AG04450 (cell line): ENCODE measurements at regions not wholly inside any gene's neighbourhood (a gene's known extent, or its start where the extent isn't known, plus 50 kb on each side); places are given as distances from the start of the nearest gene placed in this dataset. TPM values are rescaled to one million over a fixed set of nuclear protein-coding genes. Genes with fewer than 3 reads are reported as not detected.
"Not testable (repeated sequence)": the region's sequence is repeated elsewhere in the genome, so short reads cannot be mapped to it uniquely, and the experiment has no call there.

ENCODE experiments used
- CTCF ChIA-PET: fragments of 300-600, 350-600 bp; formaldehyde crosslinking; extraction: SDS; loops from one replicate; lab custom pipeline; 2022; ENCODE audit warnings: antibody characterized with exemption, inconsistent platforms; lab: Charles Lee
- POLR2A ChIA-PET: fragments of 350-600 bp; formaldehyde crosslinking; extraction: SDS; loops from one replicate; lab custom pipeline; 2021; ENCODE audit warnings: antibody characterized with exemption, inconsistent platforms; lab: Yijun Ruan, JAX
- DNase-seq: peaks from one replicate; pipeline ENCODE4 v3.0.0-alpha.2; 2011; ENCODE audit warnings: low read depth, low spot score
- H3K27ac ChIP-seq: one replicate; pipeline ENCODE4 v1.5.1; 2012; ENCODE audit warnings: low read depth, low read length, control low read depth
- H3K27me3 ChIP-seq: one replicate; pipeline ENCODE4 v1.6.0; 2012; ENCODE audit warnings: low read length; ENCODE audit not compliant: control insufficient read depth, insufficient read depth
- H3K4me3 ChIP-seq: 2 replicates; pipeline ENCODE4 v1.5.1; 2011; ENCODE audit warnings: mild to moderate bottlenecking, low read depth, low read length, control low read depth
- H3K9me3 ChIP-seq: 2 replicates; pipeline ENCODE4 v1.5.1; 2012; ENCODE audit warnings: low read length; ENCODE audit not compliant: control insufficient read depth, insufficient read depth
- CTCF ChIP-seq: IDR thresholded peaks from 2 replicates; pipeline ENCODE4 v1.5.1; 2011; ENCODE audit warnings: low read depth, low read length, control low read depth, inconsistent platforms
- small RNA-seq: library from RNA; depleted of rRNA; stranded (forward); fragments of <200 nt; gene quantifications from one replicate; pipeline ENCODE3, GENCODE V24; 2012; ENCODE audit warnings: low read depth; ENCODE audit not compliant: insufficient read length

- Histone ChIP-seq H3K27ac (no peak overlapping the region), H3K9me3 (peaks cover 28% of the 10 kb centered on the region), H3K27me3 (no peaks in the 10 kb centered on the region), H3K4me3 (no peak overlapping the region)
- no peak for TF ChIP-seq CTCF
- no peak for DNase-seq
- POLR2A ChIA-PET, result no interaction called here
- CTCF ChIA-PET, result no interaction called here
Measured at GRCh38 chr9:40884072-40884901, 244.2 kb downstream of the FOXD4L6 start.

GRCh38 chr9:40883423-40884071 is 244.9 kb downstream of the FOXD4L6 start:
- DNase-seq, H3K4me3 ChIP-seq, H3K27ac ChIP-seq, POLR2A ChIA-PET, CTCF ChIA-PET, H3K27me3 ChIP-seq: not testable (repeated sequence)
- peaks cover 28% of the 10 kb centered on the region for H3K9me3 ChIP-seq

- CTCF ChIA-PET, POLR2A ChIA-PET: not testable (repeated sequence)
Measured at GRCh38 chr9:40873753-40874295, 254.7 kb downstream of the FOXD4L6 start.

GRCh38 chr9:40868437-40868836 is 260.0 kb downstream of the FOXD4L6 start:
- CTCF ChIA-PET, H3K4me3 ChIP-seq, H3K27ac ChIP-seq, POLR2A ChIA-PET, H3K27me3 ChIP-seq, DNase-seq, H3K9me3 ChIP-seq: not testable (repeated sequence)

More at GRCh38 chr9:40873753-40874295, 254.7 kb downstream of the FOXD4L6 start:
- not testable (repeated sequence) for DNase-seq, H3K27me3 ChIP-seq, H3K27ac ChIP-seq, H3K4me3 ChIP-seq
- peaks cover 10% of the 10 kb centered on the region for H3K9me3 ChIP-seq

Small RNA genes in the stretch of these regions (small RNA-seq; reads per million reads assigned to genes)
- gene AL353626.2 (not detected), gene MIR1299 (not detected)
